ENCODE measurements at regions not wholly inside any gene's neighbourhood (a gene's known extent, or its start where the extent isn't known, plus 50 kb on each side); places are given as distances from the start of the nearest gene placed in this dataset.

DNA sequence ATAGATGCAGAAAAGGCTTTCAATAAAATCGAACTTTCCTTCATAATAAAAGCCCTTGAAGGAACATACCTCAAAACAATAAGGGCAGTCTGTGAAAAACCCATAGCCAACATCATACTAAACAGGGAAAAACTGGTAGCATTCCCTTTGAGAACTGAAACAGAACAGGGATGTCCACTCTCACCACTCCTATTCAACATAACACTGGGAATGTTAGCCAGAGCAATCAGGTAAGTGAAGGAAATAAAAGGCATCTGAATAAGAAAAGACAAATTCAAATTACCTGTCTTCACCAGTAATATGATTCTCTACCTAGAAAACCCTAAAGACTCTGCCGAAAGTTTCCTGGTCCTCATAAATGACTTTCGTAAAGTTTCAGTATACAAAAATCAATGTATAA is 861.0 kb upstream of the VRK2 start:
- no peaks in the 10 kb centered on the region for H3K27me3 ChIP-seq
- intact Hi-C loops (cut with DNase I) = no loop called here
- no peak overlapping the region for H3K4me3 ChIP-seq
- 47% methylated on average over 3 of the region's 3 CpGs for WGBS (ENCODE audit: insufficient coverage, low coverage, low lambda C conversion rate, missing lambda C conversion rate)
- H3K36me3 ChIP-seq = no peaks in the 10 kb centered on the region
- no peak overlapping the region for H3K27ac ChIP-seq
- no peak for TF ChIP-seq POLR2A (IDR thresholded peaks at IDR 0.05)
- TF ChIP-seq, protein P1, sequence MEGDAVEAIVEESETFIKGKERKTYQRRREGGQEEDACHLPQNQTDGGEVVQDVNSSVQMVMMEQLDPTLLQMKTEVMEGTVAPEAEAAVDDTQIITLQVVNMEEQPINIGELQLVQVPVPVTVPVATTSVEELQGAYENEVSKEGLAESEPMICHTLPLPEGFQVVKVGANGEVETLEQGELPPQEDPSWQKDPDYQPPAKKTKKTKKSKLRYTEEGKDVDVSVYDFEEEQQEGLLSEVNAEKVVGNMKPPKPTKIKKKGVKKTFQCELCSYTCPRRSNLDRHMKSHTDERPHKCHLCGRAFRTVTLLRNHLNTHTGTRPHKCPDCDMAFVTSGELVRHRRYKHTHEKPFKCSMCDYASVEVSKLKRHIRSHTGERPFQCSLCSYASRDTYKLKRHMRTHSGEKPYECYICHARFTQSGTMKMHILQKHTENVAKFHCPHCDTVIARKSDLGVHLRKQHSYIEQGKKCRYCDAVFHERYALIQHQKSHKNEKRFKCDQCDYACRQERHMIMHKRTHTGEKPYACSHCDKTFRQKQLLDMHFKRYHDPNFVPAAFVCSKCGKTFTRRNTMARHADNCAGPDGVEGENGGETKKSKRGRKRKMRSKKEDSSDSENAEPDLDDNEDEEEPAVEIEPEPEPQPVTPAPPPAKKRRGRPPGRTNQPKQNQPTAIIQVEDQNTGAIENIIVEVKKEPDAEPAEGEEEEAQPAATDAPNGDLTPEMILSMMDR (IDR thresholded peaks at IDR 0.05) = no peak
- H3K9me3 ChIP-seq = no peaks in the 10 kb centered on the region
- DNase-seq (no peak), ATAC-seq (no peak)
- H3K4me1 ChIP-seq = no peaks in the 10 kb centered on the region

DNA sequence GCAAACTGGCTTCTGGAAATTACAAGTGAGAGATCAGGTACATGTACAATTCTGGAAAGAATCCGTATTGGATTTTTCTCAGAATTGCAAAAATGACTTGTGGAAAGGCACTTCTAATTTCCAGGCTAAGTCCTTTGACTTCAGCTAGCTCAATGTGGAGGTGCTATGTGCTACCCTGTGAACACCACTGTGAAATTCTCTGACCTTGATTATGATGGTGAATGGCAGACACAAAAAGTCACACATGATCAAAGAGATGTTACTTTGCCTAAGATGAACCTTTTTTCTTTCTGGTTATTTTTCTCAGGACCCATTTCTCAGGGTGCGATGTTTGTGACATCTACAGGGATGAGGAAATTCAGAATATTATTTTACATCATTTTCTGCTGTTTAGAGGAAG is 856.6 kb upstream of the VRK2 start:
- TF ChIP-seq POLR2A (IDR thresholded peaks at IDR 0.05) = no peak
- TF ChIP-seq, protein P1 (IDR thresholded peaks at IDR 0.05) = no peak
- Histone ChIP-seq H3K27me3 (no peaks in the 10 kb centered on the region), H3K36me3 (no peaks in the 10 kb centered on the region), H3K4me3 (no peak overlapping the region), H3K27ac (no peak overlapping the region), H3K4me1 (no peaks in the 10 kb centered on the region), H3K9me3 (no peaks in the 10 kb centered on the region)
- intact Hi-C loops (cut with DNase I) = no loop called here
- ATAC-seq (no peak), DNase-seq (no peak)
- 73% methylated on average over 2 of the region's 2 CpGs for WGBS (ENCODE audit: insufficient coverage, low coverage, low lambda C conversion rate, missing lambda C conversion rate)

DNA sequence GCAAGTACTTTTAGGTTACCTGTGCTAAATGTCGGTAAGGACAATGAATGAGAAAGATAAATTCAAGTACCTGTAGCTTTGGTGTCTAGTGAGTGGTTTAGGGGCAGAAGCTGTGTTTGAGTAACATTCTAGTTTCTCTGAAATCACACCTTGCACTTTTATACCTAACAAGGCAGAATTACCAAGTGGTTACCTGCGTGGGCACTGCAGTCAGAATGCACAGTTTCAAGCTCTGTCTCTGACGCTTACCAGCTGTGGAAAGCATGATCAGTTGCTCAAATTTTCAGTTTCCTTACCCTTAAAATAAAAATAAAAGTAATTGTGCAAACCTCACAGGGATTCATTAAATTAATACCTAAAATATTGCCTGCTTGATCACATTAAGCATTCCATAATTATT is 846.9 kb upstream of the VRK2 start:
- Histone ChIP-seq H3K4me3 (no peak overlapping the region), H3K36me3 (no peaks in the 10 kb centered on the region), H3K27ac (no peak overlapping the region), H3K9me3 (no peaks in the 10 kb centered on the region), H3K27me3 (no peaks in the 10 kb centered on the region), H3K4me1 (no peaks in the 10 kb centered on the region)
- no peak for DNase-seq
- ATAC-seq = no peak
- 56% methylated on average over 3 of the region's 3 CpGs for WGBS (ENCODE audit: insufficient coverage, low coverage, low lambda C conversion rate, missing lambda C conversion rate)
- TF ChIP-seq POLR2A (IDR thresholded peaks at IDR 0.05) = no peak
- intact Hi-C loops (cut with DNase I) = no loop called here

DNA sequence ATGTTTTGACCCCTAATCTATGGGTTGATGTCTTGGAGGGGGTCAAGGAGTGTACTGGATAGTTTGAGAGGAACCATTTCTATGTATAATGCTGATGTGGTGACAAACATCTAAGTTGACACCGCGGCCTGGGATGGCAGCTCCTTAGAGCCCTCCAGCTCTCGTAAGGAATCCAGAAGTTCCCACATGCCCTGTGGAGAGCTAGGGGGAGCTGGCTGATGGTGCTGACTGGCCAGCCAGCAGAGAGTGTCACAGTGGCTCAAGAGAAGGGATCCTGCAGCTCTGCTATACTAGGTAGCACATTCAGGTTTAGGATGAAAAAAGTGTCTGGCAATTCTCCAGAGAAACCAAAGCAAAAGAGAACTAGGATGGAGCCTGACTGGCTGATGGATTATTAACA is 842.2 kb upstream of the VRK2 start:
- H3K27ac ChIP-seq = no peak overlapping the region
- intact Hi-C loops (cut with DNase I) = no loop called here
- no peak overlapping the region for H3K4me3 ChIP-seq
- DNase-seq (no peak), ATAC-seq (no peak)
- no CpG with 5 or more reads among the region's 3 CpGs for WGBS (ENCODE audit: insufficient coverage, low coverage, low lambda C conversion rate, missing lambda C conversion rate)
- H3K27me3 ChIP-seq = no peaks in the 10 kb centered on the region
- no peaks in the 10 kb centered on the region for H3K9me3 ChIP-seq
- no peaks in the 10 kb centered on the region for H3K4me1 ChIP-seq
- no peaks in the 10 kb centered on the region for H3K36me3 ChIP-seq
- no peak for TF ChIP-seq POLR2A (IDR thresholded peaks at IDR 0.05)
- TF ChIP-seq, protein P1 (IDR thresholded peaks at IDR 0.05) = no peak

DNA sequence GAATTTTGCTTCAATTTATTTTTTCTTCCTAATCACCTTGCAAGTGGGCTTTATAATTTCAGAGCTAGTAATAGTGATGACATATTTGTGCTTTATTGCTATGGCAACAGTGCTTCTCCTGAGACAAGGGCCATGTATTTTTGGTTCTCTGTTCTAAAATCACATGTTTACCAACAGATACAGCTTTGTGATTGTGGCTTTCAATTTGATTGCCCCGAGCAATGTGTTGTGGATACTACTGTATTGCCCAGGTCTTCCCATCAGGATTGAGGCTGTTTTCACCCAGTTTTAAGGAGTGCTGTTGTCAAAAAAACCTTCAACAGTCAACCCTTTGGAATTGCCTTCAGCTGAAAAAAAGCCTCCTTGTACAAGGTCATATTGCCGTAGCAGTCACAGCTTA is 841.4 kb upstream of the VRK2 start:
- no peaks in the 10 kb centered on the region for H3K36me3 ChIP-seq
- WGBS (ENCODE audit: insufficient coverage, low coverage, low lambda C conversion rate, missing lambda C conversion rate) = 50% methylated on average over 2 of the region's 2 CpGs

More for the DNA sequence above, 841.4 kb upstream of the VRK2 start:
- Histone ChIP-seq H3K4me3 (no peak overlapping the region), H3K9me3 (no peaks in the 10 kb centered on the region), H3K27me3 (no peaks in the 10 kb centered on the region), H3K4me1 (no peaks in the 10 kb centered on the region), H3K27ac (no peak overlapping the region)
- TF ChIP-seq, protein P1 (IDR thresholded peaks at IDR 0.05) = no peak
- TF ChIP-seq POLR2A (IDR thresholded peaks at IDR 0.05) = no peak
- DNase-seq (no peak), ATAC-seq (no peak)
- intact Hi-C loops (cut with DNase I) = no loop called here
